Esophagus muscularis mucosa (tissue), 3 donors: ENCODE measurements at regions not wholly inside any gene's neighbourhood (a gene's known extent, or its start where the extent isn't known, plus 50 kb on each side); places are given as distances from the start of the nearest gene placed in this dataset.

Experiments
- CTCF ChIP-seq, 3 experiments: fragments of 200-600 bp in 2 of 3; fragments of 450-650 bp in 1 of 3; sonication (generic) in 2 of 3; IDR thresholded peaks; one replicate each; pipeline ENCODE4 v1.5.1; 2017 to 2019; ENCODE audit warnings: antibody characterized with exemption in 3 of 3, mild to moderate bottlenecking in 2 of 3, moderate library complexity in 1 of 3
- POLR2A ChIP-seq: fragments of 450-650 bp; IDR thresholded peaks from one replicate; pipeline ENCODE4 v1.6.1; 2017; ENCODE audit warnings: antibody characterized with exemption, moderate library complexity, mild to moderate bottlenecking, low read depth

DNA sequence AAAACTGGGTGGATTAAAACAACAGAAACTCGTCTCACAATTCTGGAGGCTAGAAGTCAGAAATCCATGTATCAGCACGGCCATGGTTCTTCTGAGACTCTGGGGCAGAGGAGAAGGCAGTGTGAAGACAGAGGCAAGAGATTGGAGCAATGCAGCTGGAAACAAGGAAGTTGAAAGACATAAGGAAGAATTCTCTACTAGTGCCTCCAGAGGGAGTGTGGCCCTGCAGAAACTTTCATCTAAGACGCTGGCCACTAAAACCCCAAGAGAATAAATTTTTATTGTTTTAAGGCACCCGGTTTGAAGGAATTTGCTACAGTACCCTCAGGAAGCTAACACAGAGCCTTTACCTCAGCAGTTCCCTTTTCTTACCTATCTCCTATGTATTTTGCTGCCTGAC lies 1012.2 kb upstream of the CADM2 start:
- TF ChIP-seq CTCF (IDR thresholded peaks at IDR 0.05) (no peak), POLR2A (no peak)
